HEK293 (cell line): ENCODE measurements at regions not wholly inside any gene's neighbourhood (a gene's known extent, or its start where the extent isn't known, plus 50 kb on each side); places are given as distances from the start of the nearest gene placed in this dataset.
A peak's percentile ranks its signal among the peaks of the same experiment; 100 is the strongest.

Source experiments
- CTCF ChIA-PET: fragments of 350-600 bp; formaldehyde crosslinking; extraction: SDS; loops from one replicate; lab custom pipeline; 2021; ENCODE audit warnings: antibody characterized with exemption; lab: Yijun Ruan, JAX
- POLR2A ChIA-PET: fragments of 300-600 bp; formaldehyde crosslinking; extraction: SDS; loops from one replicate; lab custom pipeline; 2020; ENCODE audit warnings: antibody characterized with exemption, inconsistent platforms; lab: Yijun Ruan, JAX
- H3K27ac ChIP-seq: fragments of 200-500 bp; sonication (Bioruptor generic); 2 replicates; pipeline ENCODE4 v1.5.1; 2014; ENCODE audit warnings: low read depth, low read length, control low read depth, inconsistent platforms; ENCODE audit errors: extremely low read depth
- H3K36me3 ChIP-seq, 2 experiments: fragments of 200-500 bp in 1 of 2; sonication (Bioruptor generic) in 1 of 2; 1 replicate in 1 of 2; 2 replicates in 1 of 2; pipeline ENCODE4 v1.5.1; 2014 to 2017; ENCODE audit warnings: inconsistent platforms in 2 of 2, low read length in 2 of 2; ENCODE audit not compliant: control insufficient read depth in 2 of 2, insufficient read depth in 1 of 2
- H3K4me1 ChIP-seq: fragments of 200-500 bp; sonication (Bioruptor generic); 2 replicates; pipeline ENCODE4 v1.5.1; 2014; ENCODE audit warnings: mild to moderate bottlenecking, low read length, inconsistent platforms; ENCODE audit not compliant: control insufficient read depth, insufficient read depth
- H3K4me3 ChIP-seq: 2 replicates; pipeline ENCODE4 v1.5.1; 2011; ENCODE audit warnings: low read depth, mild to moderate bottlenecking, control low read depth, low read length, moderate library complexity
- H3K9me3 ChIP-seq: fragments of 200-500 bp; sonication (Bioruptor generic); 2 replicates; pipeline ENCODE4 v1.5.1; 2014; ENCODE audit warnings: low read depth, low read length, inconsistent platforms; ENCODE audit not compliant: control insufficient read depth, insufficient read depth
- FEZF1 ChIP-seq: fragments of 450-650 bp; formaldehyde crosslinking; IDR thresholded peaks from 2 replicates; pipeline ENCODE4 v1.5.1; 2016; ENCODE audit warnings: missing biosample characterization, missing genetic modification characterization
- HOXC10 ChIP-seq: sonication (generic); formaldehyde crosslinking; IDR thresholded peaks from 2 replicates; pipeline ENCODE4 v1.8.1; 2023; ENCODE audit warnings: mild to moderate bottlenecking, missing genetic modification reagents
- PRDM2 ChIP-seq: fragments of 450-650 bp; formaldehyde crosslinking; IDR thresholded peaks from 2 replicates; pipeline ENCODE4 v1.5.1; 2016; ENCODE audit warnings: missing biosample characterization, missing genetic modification characterization, borderline replicate concordance
- RBAK ChIP-seq: fragments of 450-650 bp; formaldehyde crosslinking; IDR thresholded peaks from 2 replicates; pipeline ENCODE4 v1.5.1; 2016; ENCODE audit warnings: missing biosample characterization, missing genetic modification characterization
- TRIM28 ChIP-seq: IDR thresholded peaks from 2 replicates; pipeline ENCODE4 v1.6.1; 2011; ENCODE audit warnings: low read length, control low read depth, borderline replicate concordance
- WT1 ChIP-seq: fragments of 450-650 bp; formaldehyde crosslinking; IDR thresholded peaks from 2 replicates; pipeline ENCODE4 v1.5.1; 2016; ENCODE audit warnings: missing biosample characterization, missing genetic modification characterization
- ZBTB1 ChIP-seq: fragments of 450-650 bp; formaldehyde crosslinking; IDR thresholded peaks from 2 replicates; pipeline ENCODE4 v1.5.1; 2016; ENCODE audit warnings: missing biosample characterization, missing genetic modification characterization
- ZBTB26 ChIP-seq: fragments of 450-650 bp; formaldehyde crosslinking; optimal IDR thresholded peaks from 2 replicates; pipeline ENCODE3; 2016; ENCODE audit warnings: missing biosample characterization, mild to moderate bottlenecking, missing genetic modification characterization
- ZIC2 ChIP-seq: fragments of 450-650 bp; formaldehyde crosslinking; IDR thresholded peaks from 2 replicates; pipeline ENCODE4 v1.5.1; 2016; ENCODE audit warnings: missing biosample characterization, missing genetic modification characterization
- ZNF140 ChIP-seq: fragments of 450-650 bp; formaldehyde crosslinking; IDR thresholded peaks from 2 replicates; pipeline ENCODE4 v1.5.1; 2016; ENCODE audit warnings: missing biosample characterization, missing genetic modification characterization
- ZNF146 ChIP-seq: fragments of 450-650 bp; formaldehyde crosslinking; IDR thresholded peaks from 2 replicates; pipeline ENCODE4 v1.5.1; 2016; ENCODE audit warnings: missing biosample characterization, missing genetic modification characterization
- ZNF174 ChIP-seq: fragments of 450-650 bp; formaldehyde crosslinking; IDR thresholded peaks from 2 replicates; pipeline ENCODE4 v1.5.0; 2017; ENCODE audit warnings: missing biosample characterization, mild to moderate bottlenecking, missing genetic modification characterization
- ZNF221 ChIP-seq: fragments of 450-650 bp; formaldehyde crosslinking; IDR thresholded peaks from 2 replicates; pipeline ENCODE4 v1.5.1; 2017; ENCODE audit warnings: missing biosample characterization, missing genetic modification characterization, borderline replicate concordance
- ZNF223 ChIP-seq: fragments of 450-650 bp; formaldehyde crosslinking; IDR thresholded peaks from 2 replicates; pipeline ENCODE4 v1.5.1; 2016; ENCODE audit warnings: missing biosample characterization, missing genetic modification characterization
- ZNF24 ChIP-seq: fragments of 450-650 bp; formaldehyde crosslinking; IDR thresholded peaks from 2 replicates; pipeline ENCODE4 v1.5.1; 2016; ENCODE audit warnings: missing biosample characterization, missing genetic modification characterization
- ZNF354C ChIP-seq: fragments of 450-650 bp; formaldehyde crosslinking; IDR thresholded peaks from 2 replicates; pipeline ENCODE4 v1.5.1; 2016; ENCODE audit warnings: missing biosample characterization, missing genetic modification characterization, low read depth, borderline replicate concordance
- ZNF488 ChIP-seq: fragments of 450-650 bp; formaldehyde crosslinking; IDR thresholded peaks from 2 replicates; pipeline ENCODE4 v1.5.1; 2016; ENCODE audit warnings: missing biosample characterization, missing genetic modification characterization
- ZNF544 ChIP-seq: fragments of 450-650 bp; formaldehyde crosslinking; IDR thresholded peaks from 2 replicates; pipeline ENCODE4 v1.5.0; 2017; ENCODE audit warnings: missing biosample characterization, missing genetic modification characterization
- ZNF555 ChIP-seq: fragments of 450-650 bp; formaldehyde crosslinking; conservative IDR thresholded peaks from 2 replicates; pipeline ENCODE4 v1.5.1; 2017; ENCODE audit warnings: missing biosample characterization, mild to moderate bottlenecking, missing genetic modification characterization, inconsistent platforms
- ZNF624 ChIP-seq: fragments of 450-650 bp; formaldehyde crosslinking; IDR thresholded peaks from 2 replicates; pipeline ENCODE4 v1.5.1; 2017; ENCODE audit warnings: missing biosample characterization, missing genetic modification characterization
- ZNF654 ChIP-seq: fragments of 450-650 bp; formaldehyde crosslinking; IDR thresholded peaks from 2 replicates; pipeline ENCODE4 v1.5.1; 2016; ENCODE audit warnings: low read depth, missing biosample characterization, missing genetic modification characterization
- ZNF76 ChIP-seq: fragments of 450-650 bp; formaldehyde crosslinking; IDR thresholded peaks from 2 replicates; pipeline ENCODE4; 2016; ENCODE audit warnings: low read depth, missing biosample characterization, missing genetic modification characterization, borderline replicate concordance
- ZSCAN18 ChIP-seq: fragments of 450-650 bp; formaldehyde crosslinking; IDR thresholded peaks from 2 replicates; pipeline ENCODE4 v1.5.1; 2016; ENCODE audit warnings: missing biosample characterization, missing genetic modification characterization
- TF ChIP-seq, protein P1 (sequence below): fragments of 450-650 bp; formaldehyde crosslinking; IDR thresholded peaks from 2 replicates; pipeline ENCODE4 v1.5.1; 2016; ENCODE audit warnings: missing biosample characterization, missing genetic modification characterization, low read depth

DNA sequence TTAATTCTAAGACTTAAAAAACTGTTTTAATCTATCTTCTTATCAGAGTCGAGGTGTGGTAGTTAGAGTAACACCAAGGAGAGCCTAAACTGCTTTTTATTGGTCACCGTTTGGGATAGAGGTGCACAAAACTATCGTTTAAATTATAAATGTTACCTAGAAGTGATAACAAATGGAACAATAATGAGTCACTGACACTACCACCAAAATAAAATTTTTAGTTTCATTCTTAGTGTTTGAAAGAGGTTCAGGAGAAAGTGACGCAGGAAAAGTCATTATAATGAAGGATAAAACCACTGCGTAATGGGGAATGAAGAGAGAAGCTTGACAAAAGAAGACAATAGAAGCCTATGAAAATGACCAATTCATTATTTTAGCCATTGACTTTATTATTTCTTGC lies 158.2 kb downstream of the COX18 start (continued):
- TF ChIP-seq ZNF544 (tag by site-specific recombination) (no peak), TRIM28 (no peak), WT1 (no peak), ZNF140 (tag by site-specific recombination) (no peak), ZNF555 (tag by site-specific recombination) (no peak), ZBTB1 (tag by site-specific recombination) (no peak), ZNF76 (tag by site-specific recombination) (no peak), ZNF24 (tag by site-specific recombination) (no peak), ZNF223 (tag by site-specific recombination) (no peak)

- CTCF ChIA-PET: interaction anchor here (0.6 kb wide), 1 partner anchor 16 kb away, joined by 3 read pairs; no protein-coding TSS in a partner anchor
Measured at GRCh38 chr4:72909461-72909860, 160.1 kb downstream of the COX18 start.

GRCh38 chr4:72902354-72902753 lies 167.2 kb downstream of the COX18 start:
- no peaks in the 10 kb centered on the region for H3K36me3 ChIP-seq
- TF ChIP-seq ZNF488 (tag by site-specific recombination) (no peak), ZSCAN18 (tag by site-specific recombination) (no peak), ZBTB26 (tag by site-specific recombination) (no peak), HOXC10 (CRISPR knock-in tag) (no peak), PRDM2 (no peak), ZNF221 (tag by site-specific recombination) (no peak), ZNF174 (no peak), ZNF354C (tag by site-specific recombination) (no peak), FEZF1 (tag by site-specific recombination) (no peak), ZNF146 (tag by site-specific recombination) (no peak), ZIC2 (tag by site-specific recombination) (no peak), ZNF624 (tag by site-specific recombination) (no peak)
- TF ChIP-seq, protein P1, sequence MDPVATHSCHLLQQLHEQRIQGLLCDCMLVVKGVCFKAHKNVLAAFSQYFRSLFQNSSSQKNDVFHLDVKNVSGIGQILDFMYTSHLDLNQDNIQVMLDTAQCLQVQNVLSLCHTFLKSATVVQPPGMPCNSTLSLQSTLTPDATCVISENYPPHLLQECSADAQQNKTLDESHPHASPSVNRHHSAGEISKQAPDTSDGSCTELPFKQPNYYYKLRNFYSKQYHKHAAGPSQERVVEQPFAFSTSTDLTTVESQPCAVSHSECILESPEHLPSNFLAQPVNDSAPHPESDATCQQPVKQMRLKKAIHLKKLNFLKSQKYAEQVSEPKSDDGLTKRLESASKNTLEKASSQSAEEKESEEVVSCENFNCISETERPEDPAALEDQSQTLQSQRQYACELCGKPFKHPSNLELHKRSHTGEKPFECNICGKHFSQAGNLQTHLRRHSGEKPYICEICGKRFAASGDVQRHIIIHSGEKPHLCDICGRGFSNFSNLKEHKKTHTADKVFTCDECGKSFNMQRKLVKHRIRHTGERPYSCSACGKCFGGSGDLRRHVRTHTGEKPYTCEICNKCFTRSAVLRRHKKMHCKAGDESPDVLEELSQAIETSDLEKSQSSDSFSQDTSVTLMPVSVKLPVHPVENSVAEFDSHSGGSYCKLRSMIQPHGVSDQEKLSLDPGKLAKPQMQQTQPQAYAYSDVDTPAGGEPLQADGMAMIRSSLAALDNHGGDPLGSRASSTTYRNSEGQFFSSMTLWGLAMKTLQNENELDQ: no peak

More at GRCh38 chr4:72909461-72909860, 160.1 kb downstream of the COX18 start:
- Histone ChIP-seq H3K4me1 (no peaks in the 10 kb centered on the region), H3K9me3 (no peaks in the 10 kb centered on the region), H3K27ac (no peak overlapping the region), H3K36me3 (no peaks in the 10 kb centered on the region), H3K4me3 (no peak overlapping the region)
- POLR2A ChIA-PET: no interaction called here
- TF ChIP-seq ZNF654 (tag by site-specific recombination) (peak; percentile 16), RBAK (tag by site-specific recombination) (no peak)

More at GRCh38 chr4:72902354-72902753, 167.2 kb downstream of the COX18 start:
- CTCF ChIA-PET: no interaction called here
- POLR2A ChIA-PET: no interaction called here
- H3K9me3 ChIP-seq: no peaks in the 10 kb centered on the region
- no peaks in the 10 kb centered on the region for H3K4me1 ChIP-seq
- H3K4me3 ChIP-seq: no peak overlapping the region
- no peak overlapping the region for H3K27ac ChIP-seq
